NCI-H345 (cell line): ENCODE measurements at regions not wholly inside any gene's neighbourhood (a gene's known extent, or its start where the extent isn't known, plus 50 kb on each side); places are given as distances from the start of the nearest gene placed in this dataset.
A peak's percentile ranks its signal among the peaks of the same experiment; 100 is the strongest.

Source experiments
- DNase-seq: peaks from one replicate; lab custom pipeline; 2025; lab: John Stamatoyannopoulos, UW

- no peak for DNase-seq
These were observed 116.8 kb downstream of the TOMM20 start for GRCh38 chr1:235011599-235012435.

DNA sequence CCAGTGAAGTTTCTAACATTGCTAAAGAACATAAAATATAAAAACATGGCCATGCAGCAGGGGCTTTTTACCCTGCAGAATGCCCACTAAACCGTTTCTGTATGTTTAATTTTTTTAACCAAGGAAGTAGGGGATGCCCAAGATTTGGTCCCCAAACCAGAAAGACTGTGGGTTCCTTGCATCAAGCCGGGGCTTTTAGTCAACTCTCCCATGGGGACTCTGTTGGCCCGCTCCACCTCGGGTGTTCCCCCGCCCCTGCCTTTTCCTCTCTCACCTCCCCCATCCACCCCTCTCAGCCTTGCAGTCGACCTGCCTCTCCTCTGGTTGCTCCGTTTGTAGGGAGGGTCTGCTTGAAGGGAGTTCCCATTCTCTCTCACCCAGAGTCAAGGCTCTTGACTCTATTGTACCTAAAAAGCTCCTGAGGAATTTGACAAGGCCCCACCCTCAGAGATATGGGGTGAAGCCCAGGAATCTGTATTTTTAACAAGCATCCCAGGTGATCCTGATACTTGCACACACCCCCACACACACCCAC lies 117.5 kb downstream of the TOMM20 start:
- no peak for DNase-seq

GRCh38 chr1:235009561-235010306 lies 118.9 kb downstream of the TOMM20 start:
- no peak for DNase-seq

DNA sequence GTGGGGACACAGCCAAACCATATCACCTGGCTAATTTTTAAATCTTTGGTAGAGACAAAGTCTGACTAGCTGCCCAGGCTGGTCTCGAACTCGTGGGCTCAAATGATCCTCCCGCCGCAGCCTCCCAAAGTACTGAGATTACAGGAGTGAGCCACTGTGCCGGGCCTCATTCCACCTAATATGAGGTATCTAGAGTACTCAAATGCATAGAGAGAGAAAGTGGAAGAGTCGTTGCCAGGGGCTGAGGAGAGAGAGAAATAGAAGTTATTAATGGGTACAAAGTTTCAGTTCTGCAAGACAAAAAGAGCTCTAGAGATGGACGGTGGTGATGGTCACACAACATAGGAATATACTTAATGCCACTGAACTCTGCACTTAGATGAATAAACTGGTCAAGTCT lies 119.6 kb downstream of the TOMM20 start:
- no peak for DNase-seq

- DNase-seq: no peak
These were observed 120.4 kb downstream of the TOMM20 start for GRCh38 chr1:235008239-235008638.

- DNase-seq: no peak
These were observed 121.8 kb downstream of the TOMM20 start for GRCh38 chr1:235006816-235007215.

DNA sequence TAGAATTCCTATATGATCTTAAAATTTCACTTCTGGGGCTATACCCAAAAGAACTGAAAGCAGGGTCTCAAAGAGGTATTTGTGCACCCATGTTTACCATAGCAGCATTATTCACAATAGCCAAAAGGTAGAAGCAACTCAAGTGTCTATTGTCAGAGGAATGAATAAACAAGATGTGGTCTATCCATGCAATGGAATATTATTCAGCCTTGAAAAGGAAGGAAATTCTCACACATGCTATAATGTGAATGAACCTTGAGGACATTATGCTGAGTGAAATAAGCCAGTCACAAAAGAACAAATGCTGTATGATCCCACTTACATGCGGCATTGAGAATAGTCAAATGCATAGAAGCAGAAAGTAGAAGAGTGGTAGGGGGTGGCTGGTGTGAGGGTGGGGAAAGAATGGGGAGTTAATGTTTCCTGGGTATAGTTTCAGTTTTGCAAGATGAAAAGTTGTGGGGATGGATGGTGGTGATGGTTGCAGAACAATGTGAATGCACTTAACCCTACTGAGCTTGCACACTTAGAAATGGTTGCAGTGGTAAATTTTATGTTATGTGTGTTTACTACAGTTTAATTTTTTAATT lies 122.4 kb downstream of the TOMM20 start:
- no peak for DNase-seq

- DNase-seq: no peak
These were observed 123.7 kb downstream of the TOMM20 start for GRCh38 chr1:235004840-235005391.

GRCh38 chr1:235004276-235004675 lies 124.4 kb downstream of the TOMM20 start:
- DNase-seq: no peak

GRCh38 chr1:235002706-235003300 lies 125.8 kb downstream of the TOMM20 start:
- no peak for DNase-seq

GRCh38 chr1:234999513-234999940 lies 129.1 kb downstream of the TOMM20 start:
- no peak for DNase-seq

DNA sequence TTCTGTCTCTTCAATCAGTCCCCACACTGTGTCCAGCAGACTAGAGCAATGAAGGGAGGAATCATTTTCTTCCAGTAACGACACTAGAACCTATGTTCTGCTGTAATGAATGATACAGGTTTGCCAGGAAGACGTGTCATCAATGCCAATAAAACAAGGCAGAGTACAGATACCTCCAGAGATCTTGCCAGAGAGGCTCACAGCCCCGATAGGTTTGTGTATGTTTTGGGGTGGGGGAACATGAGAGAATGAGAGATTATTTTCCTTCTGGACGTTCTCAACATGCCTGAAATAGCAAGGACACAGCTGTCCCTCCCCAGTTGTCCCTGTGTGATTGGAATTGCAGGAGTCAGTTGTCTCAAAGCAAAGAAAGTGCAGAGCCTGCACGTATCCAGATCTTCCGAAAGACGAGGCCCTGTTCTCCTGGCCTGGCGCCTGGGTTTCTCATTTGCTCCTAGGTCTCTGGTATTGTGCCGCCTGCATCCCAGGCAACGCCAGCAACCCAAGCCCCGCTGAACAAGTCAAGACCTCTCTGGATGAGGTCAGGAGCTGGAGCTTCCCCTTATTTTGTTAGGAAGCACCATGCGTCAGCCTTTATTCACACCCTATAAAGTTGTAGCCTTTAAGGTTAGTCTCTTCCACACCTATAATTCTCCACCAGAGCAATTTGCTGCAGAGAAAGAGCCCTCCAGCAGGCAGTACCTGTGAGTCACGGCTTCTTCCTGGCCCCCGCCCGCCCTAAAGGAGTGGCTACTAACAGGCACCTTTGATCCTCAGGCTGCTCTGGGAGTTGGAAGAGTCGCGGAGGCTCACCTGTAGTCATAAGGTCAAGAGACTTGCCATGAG lies 130.5 kb downstream of the TOMM20 start:
- DNase-seq: no peak

GRCh38 chr1:234997201-234997895 lies 131.3 kb downstream of the TOMM20 start:
- peak; percentile 91 for DNase-seq

DNA sequence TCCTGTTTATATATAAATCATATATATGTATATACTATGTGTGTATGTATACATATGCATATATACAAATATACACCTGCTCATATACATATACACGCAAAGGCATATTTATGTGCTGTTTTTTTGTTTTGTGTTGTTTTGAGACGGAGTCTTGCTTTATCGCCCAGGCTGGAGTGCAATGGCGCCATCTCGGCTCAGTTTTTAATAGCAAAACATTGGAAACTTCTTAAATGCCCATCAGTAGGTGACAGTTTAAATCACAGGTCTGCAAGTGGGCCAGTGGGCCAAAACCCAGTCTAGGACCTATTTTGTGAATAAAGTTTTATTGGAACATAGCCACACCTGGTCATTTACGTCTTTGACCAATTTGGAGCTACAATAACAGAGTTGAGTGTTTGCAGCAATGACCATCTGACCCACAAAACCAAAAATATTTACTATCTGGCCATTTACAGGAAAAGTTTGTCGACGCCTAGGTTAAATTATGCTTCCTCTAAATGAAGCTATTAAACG lies 132.3 kb downstream of the TOMM20 start:
- DNase-seq: no peak

DNA sequence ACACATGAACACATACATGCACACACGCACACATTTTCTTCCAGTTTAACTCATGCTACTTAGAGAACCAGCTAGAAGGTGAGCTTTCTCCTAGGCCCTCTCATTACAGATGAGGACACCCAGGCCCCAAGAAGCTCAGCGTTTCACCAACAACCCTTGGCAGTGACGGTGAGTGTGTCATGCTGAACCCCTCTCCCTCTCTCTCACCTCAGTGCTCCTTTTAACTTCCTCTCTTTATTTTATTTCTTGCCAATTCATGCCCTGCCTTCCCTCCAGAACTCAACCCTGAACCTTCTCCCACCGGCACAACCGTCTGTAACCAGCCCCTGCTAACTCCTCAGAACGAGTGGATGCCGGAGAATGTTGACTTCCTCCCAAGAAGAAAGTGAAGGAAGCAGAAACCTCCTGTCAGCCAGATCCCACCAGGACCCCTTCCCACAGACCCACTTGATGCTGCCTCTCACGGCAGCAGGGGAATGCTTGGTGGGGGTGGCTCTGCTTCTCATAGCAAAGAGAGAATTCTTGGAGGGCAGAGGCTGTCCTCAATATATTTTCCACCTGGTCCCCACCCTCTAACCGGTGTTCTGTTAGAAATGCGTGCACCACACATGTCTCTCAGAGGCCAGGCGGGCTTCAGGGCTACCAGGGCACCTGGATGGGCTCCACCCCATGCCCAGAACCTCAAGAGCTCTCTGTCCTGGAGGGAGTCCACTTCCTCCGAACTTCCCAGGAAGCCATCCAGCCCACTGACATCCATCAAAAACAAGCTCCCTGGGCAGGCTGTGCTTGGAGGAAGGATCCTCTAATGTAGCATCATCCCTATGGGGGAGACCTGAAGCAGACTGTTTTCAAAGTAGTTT lies 134.0 kb downstream of the TOMM20 start:
- DNase-seq: no peak

- no peak for DNase-seq
These were observed 136.6 kb downstream of the TOMM20 start for GRCh38 chr1:234992065-234992464.

- no peak for DNase-seq
These were observed 137.5 kb downstream of the TOMM20 start for GRCh38 chr1:234990874-234991801.

GRCh38 chr1:234990328-234990675 lies 138.3 kb downstream of the TOMM20 start:
- no peak for DNase-seq
